SK-N-SH (cell line): ENCODE measurements at regions not wholly inside any gene's neighbourhood (a gene's known extent, or its start where the extent isn't known, plus 50 kb on each side); places are given as distances from the start of the nearest gene placed in this dataset.
"Not testable (repeated sequence)": the region's sequence is repeated elsewhere in the genome, so short reads cannot be mapped to it uniquely, and the experiment has no call there.

ENCODE experiments used
- CTCF ChIA-PET: fragments of 300-600, 350-600 bp; formaldehyde crosslinking; extraction: SDS; loops from one replicate; lab custom pipeline; 2021; lab: Yijun Ruan, JAX
- POLR2A ChIA-PET: fragments of 350-600 bp; sonication (Branson Sonifier 250); formaldehyde crosslinking; extraction: SDS; loops from one replicate; lab custom pipeline; 2020; ENCODE audit warnings: antibody characterized with exemption, inconsistent platforms; lab: Yijun Ruan, JAX
- DNase-seq: peaks from one replicate; pipeline ENCODE4 v3.0.0; 2012
- H2AFZ ChIP-seq: fragments of 200-600 bp; sonication (generic); 2 replicates; pipeline ENCODE4 v1.8.1; 2016; ENCODE audit warnings: antibody characterized with exemption, mild to moderate bottlenecking, low read depth
- H3F3A ChIP-seq: fragments of 200-600 bp; sonication (generic); replicated peaks from 2 replicates; pipeline ENCODE3; 2016; ENCODE audit warnings: antibody characterized with exemption, mild to moderate bottlenecking; ENCODE audit not compliant: insufficient read depth
- H3K27ac ChIP-seq, 2 experiments: fragments of 200-500 bp in 1 of 2; fragments of 200-600 bp in 1 of 2; sonication (Bioruptor generic) in 1 of 2; sonication (generic), shearing (Covaris generic) in 1 of 2; 2 replicates each; pipeline versions ENCODE4 v1.5.1 to v1.6.1; 2014 to 2016; ENCODE audit warnings: low read depth in 2 of 2, inconsistent platforms in 1 of 2, low read length in 1 of 2, mild to moderate bottlenecking in 1 of 2, mixed read lengths in 1 of 2
- H3K27me3 ChIP-seq: fragments of 200-600 bp; sonication (generic), shearing (Covaris generic); 2 replicates; pipeline ENCODE4 v1.6.1; 2016; ENCODE audit warnings: mixed run types; ENCODE audit not compliant: insufficient read depth
- H3K36me3 ChIP-seq, 2 experiments: fragments of 200-500 bp in 1 of 2; fragments of 200-600 bp in 1 of 2; sonication (Bioruptor generic) in 1 of 2; sonication (generic) in 1 of 2; replicated peaks in 1 of 2; 2 replicates each; pipeline versions ENCODE3 to v1.5.1; 2014 to 2016; ENCODE audit warnings: low read length in 1 of 2, mild to moderate bottlenecking in 1 of 2; ENCODE audit not compliant: insufficient read depth in 2 of 2, control insufficient read depth in 1 of 2
- H3K4me1 ChIP-seq, 2 experiments: fragments of 200-500 bp in 1 of 2; fragments of 200-600 bp in 1 of 2; sonication (Bioruptor generic) in 1 of 2; sonication (generic), shearing (Covaris generic) in 1 of 2; 2 replicates each; pipeline versions ENCODE4 v1.5.1 to v1.6.1; 2014 to 2016; ENCODE audit warnings: low read depth in 1 of 2, low read length in 1 of 2, mixed run types in 1 of 2; ENCODE audit not compliant: insufficient read depth in 2 of 2, control insufficient read depth in 1 of 2
- H3K4me2 ChIP-seq: fragments of 200-600 bp; sonication (generic), shearing (Covaris generic); 2 replicates; pipeline ENCODE4 v1.6.1; 2017; ENCODE audit warnings: mixed run types
- H3K4me3 ChIP-seq, 2 experiments: fragments of 200-500 bp in 1 of 2; fragments of 200-600 bp in 1 of 2; sonication (Bioruptor generic) in 1 of 2; sonication (generic), shearing (Covaris generic) in 1 of 2; 2 replicates each; pipeline versions ENCODE4 v1.5.1 to v1.8.1; 2014 to 2016; ENCODE audit warnings: low read depth in 2 of 2, inconsistent platforms in 1 of 2, low read length in 1 of 2, mild to moderate bottlenecking in 1 of 2, mixed read lengths in 1 of 2, moderate library complexity in 1 of 2
- H3K79me2 ChIP-seq: fragments of 200-600 bp; sonication (generic); 2 replicates; pipeline ENCODE4 v1.8.1; 2017; ENCODE audit warnings: mild to moderate bottlenecking; ENCODE audit not compliant: insufficient read depth
- H3K9ac ChIP-seq: fragments of 200-600 bp; sonication (generic); 2 replicates; pipeline ENCODE4 v1.6.1; 2017; ENCODE audit warnings: mixed run types
- H3K9me2 ChIP-seq: fragments of 200-600 bp; sonication (generic); 2 replicates; pipeline ENCODE4 v1.6.1; 2017; ENCODE audit warnings: mixed run types
- H3K9me3 ChIP-seq: fragments of 200-600 bp; sonication (generic); 2 replicates; pipeline ENCODE4 v1.6.1; 2017; ENCODE audit warnings: mixed run types, mild to moderate bottlenecking, moderate library complexity
- H4K20me1 ChIP-seq: fragments of 200-600 bp; sonication (generic); 2 replicates; pipeline ENCODE4 v1.6.1; 2017; ENCODE audit warnings: mild to moderate bottlenecking, mixed run types; ENCODE audit not compliant: insufficient read depth
- WGBS: methylation state at CpG from one replicate; pipeline ENCODE4 v1.1.6; 2017; ENCODE audit warnings: low lambda C conversion rate; 5-methylcytosine and 5-hydroxymethylcytosine counted together

DNA sequence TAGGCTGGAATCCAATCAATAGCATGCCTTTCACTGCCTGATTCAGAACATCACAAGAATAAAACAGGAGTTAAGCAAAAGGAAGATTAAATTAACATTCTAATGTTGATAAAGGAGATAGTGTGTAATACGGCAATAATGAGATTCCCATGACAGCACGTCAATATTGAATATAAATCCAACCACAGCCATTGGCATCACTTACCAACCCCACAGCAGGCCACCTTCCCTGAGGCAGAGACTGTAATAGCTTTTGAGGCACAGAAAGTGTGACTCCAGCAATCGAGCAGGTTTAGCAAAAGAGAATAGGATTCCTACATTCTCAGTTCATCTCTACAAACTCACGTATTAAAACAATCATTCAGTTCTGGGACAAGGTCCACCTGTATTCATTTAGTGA is 954.6 kb upstream of the CDH18 start:
- H3K4me2 ChIP-seq, DNase-seq, H3K9ac ChIP-seq, CTCF ChIA-PET, H3K27me3 ChIP-seq, H3K36me3 ChIP-seq, H3K4me1 ChIP-seq, H3F3A ChIP-seq, H4K20me1 ChIP-seq, H2AFZ ChIP-seq, H3K9me2 ChIP-seq, H3K79me2 ChIP-seq, H3K4me3 ChIP-seq, POLR2A ChIA-PET, H3K9me3 ChIP-seq, H3K27ac ChIP-seq: not testable (repeated sequence)
- WGBS, result 9% methylated on average over 4 of the region's 4 CpGs

DNA sequence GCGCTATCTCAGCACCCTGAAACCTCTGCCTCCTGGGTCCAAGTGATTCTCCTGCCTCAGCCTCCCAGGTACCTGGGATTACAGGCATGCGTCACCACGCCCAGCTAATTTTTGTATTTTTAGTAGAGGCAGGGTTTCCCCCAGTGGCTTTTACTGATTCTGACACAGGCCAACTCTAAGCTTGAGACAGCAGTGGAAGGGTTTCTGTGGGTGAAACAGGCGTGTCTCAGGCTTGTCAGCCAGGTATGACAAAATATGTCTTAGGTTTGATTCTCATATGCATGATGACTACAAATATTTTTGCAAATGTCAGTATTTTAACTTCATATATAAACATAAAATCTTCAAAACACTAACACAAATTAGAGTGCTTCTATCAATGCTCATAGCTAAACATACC is 952.8 kb upstream of the CDH18 start:
- H3K4me2 ChIP-seq, H3K27ac ChIP-seq, H3K9me3 ChIP-seq, H3K9me2 ChIP-seq, H3K36me3 ChIP-seq, CTCF ChIA-PET, H2AFZ ChIP-seq, POLR2A ChIA-PET, H3K9ac ChIP-seq, H3F3A ChIP-seq, H3K79me2 ChIP-seq, H3K27me3 ChIP-seq, H3K4me1 ChIP-seq, H4K20me1 ChIP-seq, DNase-seq, H3K4me3 ChIP-seq: not testable (repeated sequence)
- 11% methylated on average over 3 of the region's 4 CpGs for WGBS

- DNase-seq, H3K36me3 ChIP-seq, H4K20me1 ChIP-seq, H3K27ac ChIP-seq, H3K79me2 ChIP-seq, H3K9me3 ChIP-seq, H3K4me3 ChIP-seq, CTCF ChIA-PET, H3K4me1 ChIP-seq, H3F3A ChIP-seq, H3K9me2 ChIP-seq, H2AFZ ChIP-seq, H3K4me2 ChIP-seq, H3K27me3 ChIP-seq, H3K9ac ChIP-seq, POLR2A ChIA-PET: not testable (repeated sequence)
- WGBS, result 17% methylated on average over 5 of the region's 5 CpGs
Measured at GRCh38 chr5:20890936-20891335, 902.9 kb upstream of the CDH18 start.

GRCh38 chr5:20875726-20876125 is 887.7 kb upstream of the CDH18 start:
- H3K9me3 ChIP-seq, H3K4me2 ChIP-seq, H3K27me3 ChIP-seq, H3K9me2 ChIP-seq, H2AFZ ChIP-seq, H3K27ac ChIP-seq, H3K9ac ChIP-seq, H4K20me1 ChIP-seq, H3K4me3 ChIP-seq, POLR2A ChIA-PET, DNase-seq, H3K36me3 ChIP-seq, CTCF ChIA-PET, H3K79me2 ChIP-seq, H3F3A ChIP-seq, H3K4me1 ChIP-seq: not testable (repeated sequence)

- H3K9me2 ChIP-seq, H3K36me3 ChIP-seq, H3K27ac ChIP-seq, H3K4me2 ChIP-seq, H3K9me3 ChIP-seq, H3K27me3 ChIP-seq, H3F3A ChIP-seq, H3K79me2 ChIP-seq, H4K20me1 ChIP-seq, CTCF ChIA-PET, DNase-seq, H2AFZ ChIP-seq, H3K4me1 ChIP-seq, POLR2A ChIA-PET, H3K9ac ChIP-seq, H3K4me3 ChIP-seq: not testable (repeated sequence)
- WGBS, result 24% methylated on average over 3 of the region's 3 CpGs
Measured at GRCh38 chr5:20865892-20866291, 877.9 kb upstream of the CDH18 start.
